ENCODE measurements at regions not wholly inside any gene's neighbourhood (a gene's known extent, or its start where the extent isn't known, plus 50 kb on each side); places are given as distances from the start of the nearest gene placed in this dataset.
"Not testable (repeated sequence)": the region's sequence is repeated elsewhere in the genome, so short reads cannot be mapped to it uniquely, and the experiment has no call there.

DNA sequence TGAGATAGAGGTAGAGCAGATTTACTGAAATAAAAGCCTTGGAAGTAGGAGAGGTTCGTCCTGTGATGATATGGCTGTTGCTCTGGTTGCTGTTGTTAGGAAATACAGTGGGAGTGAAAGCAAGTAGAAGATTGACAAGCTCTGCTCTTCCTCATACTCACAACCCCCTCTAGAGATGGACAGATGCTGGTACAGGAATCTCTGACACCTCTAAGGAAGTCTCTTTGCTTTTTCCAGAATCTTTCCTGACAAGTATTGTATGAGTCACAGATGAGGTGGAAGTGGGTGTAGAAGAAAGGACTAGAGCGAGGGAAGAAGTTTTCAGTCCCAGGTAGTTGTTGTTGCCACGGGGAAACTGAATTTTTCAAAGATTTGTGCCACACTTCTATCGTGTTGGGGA lies 337.8 kb downstream of the RPIA start:
- not testable (repeated sequence) for DNase-seq; H3K4me1 Mint-ChIP-seq (ENCODE audit: low read depth in 2 of 2); H3K27me3 Mint-ChIP-seq; H3K9me3 Mint-ChIP-seq; ATAC-seq (replicated peaks); H3K4me3 Mint-ChIP-seq; H3K36me3 Mint-ChIP-seq (ENCODE audit: insufficient read depth); H3K27ac Mint-ChIP-seq

DNA sequence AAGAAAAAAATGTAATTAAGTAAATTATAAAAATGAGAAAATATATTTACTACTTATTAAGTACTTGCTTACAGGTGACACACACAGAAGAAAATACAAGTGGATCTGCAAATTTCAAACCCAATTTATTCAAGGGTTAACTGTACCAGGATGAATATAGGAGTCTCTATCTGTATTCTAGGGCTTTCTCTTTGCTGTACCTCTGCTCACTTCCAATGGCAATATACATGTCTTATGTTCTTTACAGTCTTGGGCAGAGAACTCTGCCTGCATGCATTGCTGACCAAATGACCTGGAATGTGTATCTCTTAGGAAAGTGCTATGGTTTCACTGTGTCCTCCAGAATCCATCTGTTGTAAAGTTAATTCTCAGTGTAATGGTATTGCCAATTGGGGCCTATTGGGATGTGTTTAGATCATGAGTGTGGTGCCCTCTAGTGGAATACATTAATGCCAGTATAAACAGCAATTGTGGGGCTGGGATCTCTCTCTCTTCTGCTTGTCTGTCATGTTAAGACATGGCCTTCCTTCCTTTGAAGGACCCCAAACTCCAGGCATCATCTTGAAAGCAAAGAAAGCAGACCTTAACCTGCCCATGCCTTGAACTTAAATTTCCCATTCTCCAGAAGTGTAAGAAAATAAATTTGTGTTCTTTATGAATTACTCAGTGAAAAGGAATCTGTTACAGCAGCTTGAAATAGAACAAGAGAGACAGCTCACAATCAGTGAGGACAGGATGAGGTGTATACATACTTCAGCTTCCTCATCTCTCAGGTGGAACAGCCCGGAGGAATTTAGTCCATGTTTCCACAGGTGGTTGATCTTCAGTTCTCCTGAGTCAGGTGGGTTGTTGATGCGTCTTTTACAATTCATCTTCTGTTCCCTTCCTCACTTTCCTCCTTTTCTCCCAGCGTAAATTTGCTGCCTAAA lies 356.9 kb downstream of the RPIA start:
- DNase-seq; ATAC-seq (replicated peaks); H3K27me3 Mint-ChIP-seq; H3K27ac Mint-ChIP-seq; H3K9me3 Mint-ChIP-seq; H3K4me3 Mint-ChIP-seq; H3K4me1 Mint-ChIP-seq (ENCODE audit: low read depth in 2 of 2); H3K36me3 Mint-ChIP-seq (ENCODE audit: insufficient read depth): not testable (repeated sequence)

DNA sequence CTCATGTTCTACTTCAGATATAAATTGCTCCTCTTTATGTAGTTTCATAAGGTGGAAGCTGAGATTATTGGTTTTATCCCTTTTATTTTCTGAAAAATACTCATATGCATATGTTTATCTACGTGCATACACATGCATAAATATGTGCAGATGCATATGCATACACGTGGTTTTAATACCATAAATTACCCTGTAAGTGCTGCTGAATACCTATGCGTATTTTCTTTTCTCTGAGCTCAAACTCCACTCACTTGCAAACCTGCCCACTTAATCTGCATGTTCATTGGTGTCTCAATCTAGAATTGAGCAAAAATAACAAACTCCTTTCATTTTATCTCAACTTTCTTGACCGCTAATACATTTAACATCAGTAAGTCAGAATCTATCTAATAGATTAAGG lies 367.1 kb downstream of the RPIA start:
- H3K4me3 Mint-ChIP-seq; ATAC-seq (replicated peaks); H3K4me1 Mint-ChIP-seq (ENCODE audit: low read depth in 2 of 2); H3K36me3 Mint-ChIP-seq (ENCODE audit: insufficient read depth); H3K27ac Mint-ChIP-seq; H3K9me3 Mint-ChIP-seq; H3K27me3 Mint-ChIP-seq; DNase-seq: not testable (repeated sequence)

DNA sequence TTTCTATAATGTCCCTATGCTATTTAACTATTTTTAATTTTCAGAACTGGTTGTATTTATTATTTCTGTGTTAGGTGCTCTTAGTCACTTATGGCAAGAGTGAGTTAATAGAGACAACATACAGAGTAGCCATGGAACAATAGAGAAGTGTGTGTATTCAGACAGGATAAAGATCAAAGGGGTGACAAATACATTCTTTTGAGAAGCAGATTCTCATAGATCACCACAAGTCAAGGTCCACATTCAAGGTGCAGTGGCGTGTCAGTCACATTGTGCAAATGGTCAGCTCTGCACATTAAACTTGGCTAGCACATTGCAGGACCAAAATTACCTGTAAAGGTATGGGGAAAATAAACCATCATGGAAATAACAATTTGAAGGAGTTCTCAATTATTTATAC lies 369.7 kb downstream of the RPIA start:
- not testable (repeated sequence) for ATAC-seq (replicated peaks); H3K9me3 Mint-ChIP-seq; H3K27me3 Mint-ChIP-seq; DNase-seq; H3K4me3 Mint-ChIP-seq; H3K4me1 Mint-ChIP-seq (ENCODE audit: low read depth in 2 of 2); H3K36me3 Mint-ChIP-seq (ENCODE audit: insufficient read depth); H3K27ac Mint-ChIP-seq

DNA sequence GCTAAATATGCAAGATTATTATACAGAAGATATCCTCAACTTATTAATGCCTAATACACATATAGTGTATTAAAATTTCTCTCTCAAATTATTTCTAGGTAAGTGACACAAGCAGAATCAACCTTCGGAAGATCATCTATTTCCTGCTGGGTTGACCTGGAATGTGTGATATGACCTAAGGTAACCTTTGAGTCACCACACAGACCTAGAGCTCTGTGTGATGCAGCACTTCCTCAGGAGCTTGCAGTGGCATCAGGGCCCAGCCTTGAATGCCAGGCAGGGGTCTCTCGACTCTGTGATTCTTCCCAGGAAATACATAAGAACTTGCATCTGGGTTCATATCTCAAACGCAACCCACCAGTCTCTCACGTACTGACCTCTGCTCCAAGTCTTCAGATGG lies 385.3 kb downstream of the RPIA start:
- H3K36me3 Mint-ChIP-seq (ENCODE audit: insufficient read depth); H3K4me3 Mint-ChIP-seq; DNase-seq; H3K9me3 Mint-ChIP-seq; ATAC-seq (replicated peaks); H3K4me1 Mint-ChIP-seq (ENCODE audit: low read depth in 2 of 2); H3K27ac Mint-ChIP-seq; H3K27me3 Mint-ChIP-seq: not testable (repeated sequence)

DNA sequence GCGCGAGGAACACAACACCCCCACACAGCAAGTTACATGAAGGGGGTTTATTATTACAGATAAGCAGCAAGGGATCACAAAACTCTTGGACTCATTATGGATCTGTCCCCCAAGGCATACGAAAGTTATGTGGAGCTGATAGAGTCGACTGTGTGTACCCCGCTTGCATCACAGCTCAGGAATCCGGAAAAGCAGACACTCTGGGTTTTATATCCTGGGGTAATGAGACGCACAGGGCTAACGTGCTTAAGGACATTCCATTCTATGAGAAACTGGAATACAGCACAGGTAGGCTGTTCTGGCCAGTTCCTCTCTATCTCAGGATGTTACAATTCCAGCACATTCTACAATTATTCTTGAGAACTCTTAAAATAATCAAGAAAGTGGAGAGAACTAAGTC lies 401.4 kb downstream of the RPIA start:
- ATAC-seq (replicated peaks); H3K27ac Mint-ChIP-seq; H3K27me3 Mint-ChIP-seq; DNase-seq; H3K4me1 Mint-ChIP-seq (ENCODE audit: low read depth in 2 of 2); H3K4me3 Mint-ChIP-seq; H3K36me3 Mint-ChIP-seq (ENCODE audit: insufficient read depth); H3K9me3 Mint-ChIP-seq: not testable (repeated sequence)

DNA sequence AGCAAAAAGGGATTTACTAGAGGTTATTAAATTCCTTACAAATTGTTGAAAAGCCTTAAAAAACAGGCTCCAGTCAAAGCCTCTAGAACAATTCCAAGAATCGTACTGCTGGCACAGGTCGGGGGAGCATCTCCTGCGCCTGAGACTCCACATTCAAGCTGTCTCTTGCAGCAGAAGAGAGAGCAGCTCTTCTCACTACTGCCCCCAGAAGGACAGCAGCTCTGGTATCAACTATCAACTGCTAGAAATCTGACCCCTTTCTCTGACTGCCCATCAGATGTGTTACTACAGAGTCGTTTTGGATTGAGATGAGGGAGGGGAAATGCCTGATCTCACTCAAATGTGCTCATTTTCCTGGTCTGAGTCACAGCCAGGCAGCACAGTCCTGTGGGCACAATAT lies 403.6 kb downstream of the RPIA start:
- H3K27me3 Mint-ChIP-seq; H3K36me3 Mint-ChIP-seq (ENCODE audit: insufficient read depth); H3K27ac Mint-ChIP-seq; H3K9me3 Mint-ChIP-seq; ATAC-seq (replicated peaks); H3K4me1 Mint-ChIP-seq (ENCODE audit: low read depth in 2 of 2); DNase-seq; H3K4me3 Mint-ChIP-seq: not testable (repeated sequence)

DNA sequence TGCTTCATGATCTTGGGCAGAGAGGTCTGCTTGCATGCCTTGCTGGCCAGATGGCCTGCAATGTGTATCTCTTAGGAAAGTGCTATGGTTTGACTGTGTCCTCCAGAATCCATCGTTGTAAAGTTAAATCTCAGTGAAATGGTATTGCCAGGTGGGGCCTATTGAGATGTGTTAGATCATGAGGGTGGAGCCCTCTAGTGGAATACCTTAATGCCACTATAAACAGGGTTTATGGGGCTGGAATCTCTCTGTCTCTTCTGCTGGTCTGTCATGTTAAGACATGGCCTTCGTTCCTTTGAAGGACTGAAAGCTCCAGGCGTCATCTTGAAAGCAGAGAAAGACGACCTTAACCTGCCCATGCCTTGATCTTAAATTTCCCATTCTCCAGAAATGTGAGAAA lies 411.1 kb downstream of the RPIA start:
- not testable (repeated sequence) for H3K4me3 Mint-ChIP-seq

DNA sequence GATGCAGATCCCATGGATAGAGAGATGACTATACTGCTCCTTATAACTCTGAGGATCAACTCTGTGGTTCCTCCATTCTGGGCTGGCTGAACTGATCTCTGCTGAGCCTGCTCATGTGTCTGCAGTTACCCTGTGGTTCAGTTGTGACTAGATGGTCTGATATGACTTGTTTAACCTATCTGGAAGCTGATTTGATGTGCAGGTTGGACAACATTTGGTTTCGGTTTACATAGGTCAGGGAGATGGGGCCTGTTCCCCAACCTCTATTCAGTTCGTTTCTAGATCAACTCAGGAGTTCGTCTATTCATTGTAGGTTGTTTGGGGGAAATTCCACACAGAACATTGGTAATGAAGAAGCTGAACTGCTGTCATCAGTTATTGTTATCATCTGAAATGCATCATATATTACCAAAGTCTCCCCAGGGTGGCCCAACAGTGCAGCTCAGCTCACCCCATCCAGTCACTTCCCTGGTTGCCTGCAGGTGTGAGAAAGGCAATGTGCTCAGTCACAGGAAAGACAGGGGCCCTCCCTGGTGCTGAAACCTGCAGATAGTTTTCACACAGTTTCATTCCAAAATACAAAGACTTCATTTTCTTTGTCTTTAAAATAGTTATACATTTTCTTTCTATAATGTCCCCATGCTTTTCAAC lies 415.0 kb downstream of the RPIA start:
- not testable (repeated sequence) for H3K27me3 Mint-ChIP-seq; H3K9me3 Mint-ChIP-seq; H3K4me1 Mint-ChIP-seq (ENCODE audit: low read depth in 2 of 2); ATAC-seq (replicated peaks); H3K36me3 Mint-ChIP-seq (ENCODE audit: insufficient read depth); H3K27ac Mint-ChIP-seq; DNase-seq; H3K4me3 Mint-ChIP-seq

More for the DNA sequence above, 411.1 kb downstream of the RPIA start:
- DNase-seq; H3K27me3 Mint-ChIP-seq; H3K36me3 Mint-ChIP-seq (ENCODE audit: insufficient read depth); ATAC-seq (replicated peaks); H3K9me3 Mint-ChIP-seq; H3K27ac Mint-ChIP-seq; H3K4me1 Mint-ChIP-seq (ENCODE audit: low read depth in 2 of 2): not testable (repeated sequence)

DNA sequence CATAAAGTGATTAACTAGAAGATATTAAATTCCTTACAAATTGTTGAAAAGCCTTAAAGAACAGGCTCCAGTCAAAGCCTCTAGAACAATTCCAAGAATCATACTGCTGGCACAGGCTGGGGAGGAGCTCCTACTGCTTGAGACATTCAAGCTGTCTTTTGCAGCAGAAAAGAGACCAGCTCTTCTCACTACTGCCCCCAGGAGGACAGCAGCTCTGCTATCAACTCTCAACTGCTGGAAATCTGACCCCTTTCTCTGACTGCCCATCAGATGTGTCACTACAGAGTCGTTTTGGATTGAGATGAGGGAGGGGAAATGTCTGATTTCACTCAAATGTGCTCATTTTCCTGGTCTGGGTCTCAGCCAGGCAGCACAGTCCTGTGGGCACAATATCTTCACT lies 421.0 kb downstream of the RPIA start:
- H3K27ac Mint-ChIP-seq; H3K4me3 Mint-ChIP-seq; H3K4me1 Mint-ChIP-seq (ENCODE audit: low read depth in 2 of 2); H3K9me3 Mint-ChIP-seq; H3K27me3 Mint-ChIP-seq; ATAC-seq (replicated peaks); DNase-seq; H3K36me3 Mint-ChIP-seq (ENCODE audit: insufficient read depth): not testable (repeated sequence)

DNA sequence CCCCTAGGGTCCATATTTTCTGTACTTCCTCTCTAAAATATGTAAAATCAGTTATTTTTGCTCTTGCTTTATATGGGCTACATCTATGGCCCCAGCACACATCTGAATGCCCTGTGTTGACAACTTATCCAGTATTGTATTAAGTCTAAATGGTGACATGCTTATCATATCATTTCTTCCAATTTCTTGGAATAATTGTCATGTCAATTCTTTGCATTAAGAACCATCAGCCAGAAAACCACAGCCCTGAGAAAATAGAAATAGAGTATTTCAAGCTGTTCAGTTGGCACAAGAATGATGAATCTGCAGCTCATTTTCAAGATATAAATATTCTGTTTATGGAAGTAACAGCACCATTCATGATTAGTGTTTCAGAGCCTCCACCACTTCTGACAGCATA lies 421.8 kb downstream of the RPIA start:
- H3K27ac Mint-ChIP-seq; H3K4me3 Mint-ChIP-seq; ATAC-seq (replicated peaks); H3K4me1 Mint-ChIP-seq (ENCODE audit: low read depth in 2 of 2); H3K27me3 Mint-ChIP-seq; H3K9me3 Mint-ChIP-seq; DNase-seq; H3K36me3 Mint-ChIP-seq (ENCODE audit: insufficient read depth): not testable (repeated sequence)

DNA sequence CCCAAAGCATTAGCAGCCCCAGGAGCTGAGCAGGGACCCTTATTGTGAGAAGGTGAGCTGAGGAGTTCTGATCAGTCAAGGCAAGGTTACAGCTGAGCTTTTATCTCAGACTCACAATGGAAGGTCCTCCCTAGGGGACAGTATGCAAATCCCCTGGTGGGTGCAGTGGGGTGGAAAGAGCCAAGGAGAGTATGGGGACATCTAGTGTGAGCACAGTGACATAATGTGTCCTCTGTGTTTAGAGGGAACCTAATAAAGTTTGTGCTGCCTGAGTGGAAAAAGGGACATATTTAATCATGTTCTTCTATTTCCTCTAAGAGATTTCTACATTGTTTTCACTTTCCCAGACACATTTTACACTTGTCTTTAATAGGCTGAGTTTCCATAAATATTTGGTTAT lies 438.0 kb downstream of the RPIA start:
- not testable (repeated sequence) for H3K9me3 Mint-ChIP-seq; ATAC-seq (replicated peaks); H3K4me3 Mint-ChIP-seq; H3K4me1 Mint-ChIP-seq (ENCODE audit: low read depth in 2 of 2); H3K27ac Mint-ChIP-seq; DNase-seq; H3K27me3 Mint-ChIP-seq; H3K36me3 Mint-ChIP-seq (ENCODE audit: insufficient read depth)

DNA sequence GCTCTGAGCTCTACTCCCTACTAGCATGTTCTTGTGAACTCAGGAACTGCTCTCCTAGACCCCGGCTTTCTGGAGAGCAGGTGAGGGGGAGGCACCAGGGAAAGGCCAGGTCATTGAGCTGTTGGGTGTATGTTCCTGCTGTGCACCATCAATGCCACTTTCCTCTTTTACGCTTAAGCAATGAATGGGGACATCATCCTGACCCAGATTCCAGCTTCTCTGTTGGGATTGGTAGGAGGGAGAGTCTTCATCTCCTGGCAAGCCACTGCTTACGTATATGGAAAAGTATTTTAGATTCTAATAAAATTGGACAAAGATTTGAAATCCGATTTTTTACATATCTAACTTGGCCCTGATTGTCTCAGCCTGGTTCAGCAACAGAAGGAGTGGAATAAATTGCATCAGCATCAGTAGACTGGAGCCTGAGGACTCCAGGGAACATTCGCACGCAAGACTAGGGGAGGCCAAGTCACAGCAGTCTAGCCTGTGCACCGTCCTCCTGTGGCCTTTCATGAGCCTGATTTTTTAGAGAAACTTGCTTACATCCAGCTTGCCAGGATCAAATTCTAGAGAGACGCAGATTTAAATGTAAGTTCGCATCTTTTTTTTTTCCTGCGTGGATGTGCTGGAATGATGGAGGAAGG lies 439.3 kb downstream of the RPIA start:
- H3K36me3 Mint-ChIP-seq (ENCODE audit: insufficient read depth); H3K27me3 Mint-ChIP-seq; H3K27ac Mint-ChIP-seq; H3K9me3 Mint-ChIP-seq; H3K4me1 Mint-ChIP-seq (ENCODE audit: low read depth in 2 of 2); H3K4me3 Mint-ChIP-seq; ATAC-seq (replicated peaks); DNase-seq: not testable (repeated sequence)

DNA sequence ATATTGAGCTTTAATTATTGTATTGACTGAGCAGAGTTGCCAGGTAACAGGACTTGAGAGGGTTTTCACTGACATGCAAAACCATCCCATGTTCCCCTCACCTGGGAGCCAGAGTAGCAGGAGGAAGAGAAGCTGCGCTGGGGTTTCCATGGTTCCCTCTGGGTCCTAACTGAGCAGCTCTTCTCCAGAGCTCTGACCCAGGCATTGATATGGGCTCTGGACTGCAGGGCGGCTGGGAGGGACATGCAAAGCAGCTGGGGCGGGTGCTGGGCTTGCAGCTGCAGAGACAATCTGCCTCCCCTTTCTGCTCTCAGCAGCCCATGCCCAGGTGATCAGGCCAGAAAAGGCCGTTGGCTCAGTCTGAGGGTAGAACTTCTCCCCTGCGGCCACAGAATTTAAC lies 451.5 kb downstream of the RPIA start:
- H3K36me3 Mint-ChIP-seq (ENCODE audit: insufficient read depth); H3K4me3 Mint-ChIP-seq; H3K27ac Mint-ChIP-seq; ATAC-seq (replicated peaks); H3K4me1 Mint-ChIP-seq (ENCODE audit: low read depth in 2 of 2); H3K9me3 Mint-ChIP-seq; H3K27me3 Mint-ChIP-seq; DNase-seq: not testable (repeated sequence)
